ENCODE measurements at regions not wholly inside any gene's neighbourhood (a gene's known extent, or its start where the extent isn't known, plus 50 kb on each side); places are given as distances from the start of the nearest gene placed in this dataset.

GRCh38 chr12:43169115-43169681, 382.8 kb downstream of the ADAMTS20 start:
- no peak for DNase-seq

- DNase-seq = no peak
These were observed 384.3 kb downstream of the ADAMTS20 start for GRCh38 chr12:43167691-43168090.

- no peak for DNase-seq
These were observed 386.7 kb downstream of the ADAMTS20 start for GRCh38 chr12:43165351-43165750.

- no peak for DNase-seq
These were observed 389.9 kb downstream of the ADAMTS20 start for GRCh38 chr12:43162138-43162537.

GRCh38 chr12:43159506-43159905, 392.5 kb downstream of the ADAMTS20 start:
- DNase-seq = no peak

GRCh38 chr12:43158126-43158525, 393.9 kb downstream of the ADAMTS20 start:
- DNase-seq = no peak

- DNase-seq = no peak
These were observed 396.6 kb downstream of the ADAMTS20 start for GRCh38 chr12:43155376-43155775.

- no peak for DNase-seq
These were observed 397.4 kb downstream of the ADAMTS20 start for GRCh38 chr12:43154498-43155045.

- DNase-seq = no peak
These were observed 400.5 kb downstream of the ADAMTS20 start for GRCh38 chr12:43151441-43151981.

GRCh38 chr12:43148691-43149090, 403.3 kb downstream of the ADAMTS20 start:
- DNase-seq = no peak

GRCh38 chr12:43147878-43148277, 404.1 kb downstream of the ADAMTS20 start:
- DNase-seq = no peak

- no peak for DNase-seq
These were observed 406.5 kb downstream of the ADAMTS20 start for GRCh38 chr12:43145481-43145880.

GRCh38 chr12:43143278-43143677, 408.7 kb downstream of the ADAMTS20 start:
- no peak for DNase-seq

- DNase-seq = no peak
These were observed 419.7 kb downstream of the ADAMTS20 start for GRCh38 chr12:43132291-43132690.

- DNase-seq = no peak
These were observed 420.7 kb downstream of the ADAMTS20 start for GRCh38 chr12:43131301-43131700.

GRCh38 chr12:43127886-43128549, 424.0 kb downstream of the ADAMTS20 start:
- DNase-seq = no peak

- no peak for DNase-seq
These were observed 425.2 kb downstream of the ADAMTS20 start for GRCh38 chr12:43126652-43127375.

- DNase-seq = no peak
These were observed 428.5 kb downstream of the ADAMTS20 start for GRCh38 chr12:43123461-43123860.

GRCh38 chr12:43120150-43120549, 431.9 kb downstream of the ADAMTS20 start:
- no peak for DNase-seq

- DNase-seq = no peak
These were observed 433.1 kb downstream of the ADAMTS20 start for GRCh38 chr12:43118881-43119280.

GRCh38 chr12:43118234-43118633, 433.8 kb downstream of the ADAMTS20 start:
- DNase-seq = no peak

- no peak for DNase-seq
These were observed 434.6 kb downstream of the ADAMTS20 start for GRCh38 chr12:43117226-43117930.
